SIG-M5 (cell line): ENCODE measurements at regions not wholly inside any gene's neighbourhood (a gene's known extent, or its start where the extent isn't known, plus 50 kb on each side); places are given as distances from the start of the nearest gene placed in this dataset.

Experiments
- DNase-seq: peaks from one replicate; lab custom pipeline; 2025; lab: John Stamatoyannopoulos, UW

GRCh38 chr4:112894951-112895350 lies 154.5 kb upstream of the ANK2 start:
- DNase-seq = no peak

- DNase-seq = no peak
These were observed 153.4 kb upstream of the ANK2 start for GRCh38 chr4:112895811-112896608.

- DNase-seq = no peak
These were observed 152.8 kb upstream of the ANK2 start for GRCh38 chr4:112896609-112897190.

- DNase-seq = no peak
These were observed 151.9 kb upstream of the ANK2 start for GRCh38 chr4:112897543-112897942.

GRCh38 chr4:112898357-112899141 lies 150.9 kb upstream of the ANK2 start:
- DNase-seq = no peak

GRCh38 chr4:112900416-112900815 lies 149.0 kb upstream of the ANK2 start:
- no peak for DNase-seq

- no peak for DNase-seq
These were observed 147.5 kb upstream of the ANK2 start for GRCh38 chr4:112901962-112902411.

GRCh38 chr4:112905728-112906127 lies 143.7 kb upstream of the ANK2 start:
- no peak for DNase-seq

- no peak for DNase-seq
These were observed 140.9 kb upstream of the ANK2 start for GRCh38 chr4:112908511-112908910.

GRCh38 chr4:112910109-112910736 lies 139.2 kb upstream of the ANK2 start:
- no peak for DNase-seq

GRCh38 chr4:112916868-112917267 lies 132.6 kb upstream of the ANK2 start:
- no peak for DNase-seq

- DNase-seq = no peak
These were observed 125.9 kb upstream of the ANK2 start for GRCh38 chr4:112923516-112923915.

- no peak for DNase-seq
These were observed 122.6 kb upstream of the ANK2 start for GRCh38 chr4:112926819-112927218.

GRCh38 chr4:112927544-112927943 lies 121.9 kb upstream of the ANK2 start:
- DNase-seq = no peak

GRCh38 chr4:112931001-112931400 lies 118.5 kb upstream of the ANK2 start:
- no peak for DNase-seq

GRCh38 chr4:112933790-112934189 lies 115.7 kb upstream of the ANK2 start:
- DNase-seq = no peak

- DNase-seq = no peak
These were observed 110.9 kb upstream of the ANK2 start for GRCh38 chr4:112938461-112939058.

- no peak for DNase-seq
These were observed 109.6 kb upstream of the ANK2 start for GRCh38 chr4:112939901-112940300.

GRCh38 chr4:112940336-112940735 lies 109.1 kb upstream of the ANK2 start:
- DNase-seq = no peak

GRCh38 chr4:112942077-112942476 lies 107.4 kb upstream of the ANK2 start:
- no peak for DNase-seq

- DNase-seq = no peak
These were observed 106.5 kb upstream of the ANK2 start for GRCh38 chr4:112942997-112943396.

GRCh38 chr4:112944006-112944405 lies 105.4 kb upstream of the ANK2 start:
- DNase-seq = no peak
